ENCODE measurements at regions not wholly inside any gene's neighbourhood (a gene's known extent, or its start where the extent isn't known, plus 50 kb on each side); places are given as distances from the start of the nearest gene placed in this dataset.

DNA sequence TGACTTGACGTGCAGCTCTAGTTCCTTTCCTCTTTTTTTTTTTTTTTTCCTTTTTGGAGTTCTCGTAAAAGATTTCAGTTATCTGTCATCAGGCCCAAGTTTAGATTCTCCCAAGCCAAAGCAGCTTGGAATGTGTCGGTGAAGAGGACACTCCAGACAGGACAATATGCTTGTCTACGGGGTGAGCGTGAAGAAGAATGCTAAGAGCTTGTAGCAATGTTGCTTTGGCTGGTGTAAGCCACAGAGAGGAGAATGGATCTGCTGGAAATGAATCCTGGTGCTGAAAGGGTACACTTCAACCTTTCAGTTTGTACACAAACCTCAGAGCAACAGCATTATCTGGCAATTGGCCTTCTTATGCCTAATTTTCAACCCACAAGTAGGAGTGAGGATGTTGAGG, 92.4 kb downstream of the ISL1 start:
- TF ChIP-seq POLR2A (IDR thresholded peaks at IDR 0.05), result no peak
- TF ChIP-seq, protein P1, sequence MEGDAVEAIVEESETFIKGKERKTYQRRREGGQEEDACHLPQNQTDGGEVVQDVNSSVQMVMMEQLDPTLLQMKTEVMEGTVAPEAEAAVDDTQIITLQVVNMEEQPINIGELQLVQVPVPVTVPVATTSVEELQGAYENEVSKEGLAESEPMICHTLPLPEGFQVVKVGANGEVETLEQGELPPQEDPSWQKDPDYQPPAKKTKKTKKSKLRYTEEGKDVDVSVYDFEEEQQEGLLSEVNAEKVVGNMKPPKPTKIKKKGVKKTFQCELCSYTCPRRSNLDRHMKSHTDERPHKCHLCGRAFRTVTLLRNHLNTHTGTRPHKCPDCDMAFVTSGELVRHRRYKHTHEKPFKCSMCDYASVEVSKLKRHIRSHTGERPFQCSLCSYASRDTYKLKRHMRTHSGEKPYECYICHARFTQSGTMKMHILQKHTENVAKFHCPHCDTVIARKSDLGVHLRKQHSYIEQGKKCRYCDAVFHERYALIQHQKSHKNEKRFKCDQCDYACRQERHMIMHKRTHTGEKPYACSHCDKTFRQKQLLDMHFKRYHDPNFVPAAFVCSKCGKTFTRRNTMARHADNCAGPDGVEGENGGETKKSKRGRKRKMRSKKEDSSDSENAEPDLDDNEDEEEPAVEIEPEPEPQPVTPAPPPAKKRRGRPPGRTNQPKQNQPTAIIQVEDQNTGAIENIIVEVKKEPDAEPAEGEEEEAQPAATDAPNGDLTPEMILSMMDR (IDR thresholded peaks at IDR 0.05), result no peak
